Renal cortex interstitium (tissue), 11 donors: ENCODE measurements at regions not wholly inside any gene's neighbourhood (a gene's known extent, or its start where the extent isn't known, plus 50 kb on each side); places are given as distances from the start of the nearest gene placed in this dataset.
"Not testable (repeated sequence)": the region's sequence is repeated elsewhere in the genome, so short reads cannot be mapped to it uniquely, and the experiment has no call there.

Source experiments
- DNase-seq, 11 donors: peaks; one replicate each; pipeline ENCODE4 v3.0.0-alpha.2; 2013; ENCODE audit warnings: low read depth in 9 of 11, low spot score in 4 of 11; ENCODE audit errors: extremely low read depth in 1 of 11

DNA sequence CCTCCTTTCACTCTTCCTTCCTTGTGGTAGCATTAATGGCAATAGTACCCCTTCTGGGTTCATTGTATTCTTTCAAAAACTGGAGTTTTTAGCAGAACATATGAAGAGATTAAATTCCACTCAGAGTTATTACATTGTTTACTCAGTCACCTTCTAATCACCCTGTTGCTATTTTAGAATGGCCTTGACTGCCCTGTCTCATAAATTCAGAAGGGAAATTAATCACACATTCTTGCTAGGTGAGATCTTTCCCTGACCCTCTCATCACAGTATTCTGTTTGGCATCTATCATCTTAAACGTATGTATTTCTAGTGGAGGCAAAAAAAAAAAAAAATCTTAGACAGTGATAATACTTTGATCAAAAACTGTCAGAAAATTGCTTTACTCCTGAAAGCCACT is 760.4 kb downstream of the ADCYAP1 start:
- DNase-seq = no peak

DNA sequence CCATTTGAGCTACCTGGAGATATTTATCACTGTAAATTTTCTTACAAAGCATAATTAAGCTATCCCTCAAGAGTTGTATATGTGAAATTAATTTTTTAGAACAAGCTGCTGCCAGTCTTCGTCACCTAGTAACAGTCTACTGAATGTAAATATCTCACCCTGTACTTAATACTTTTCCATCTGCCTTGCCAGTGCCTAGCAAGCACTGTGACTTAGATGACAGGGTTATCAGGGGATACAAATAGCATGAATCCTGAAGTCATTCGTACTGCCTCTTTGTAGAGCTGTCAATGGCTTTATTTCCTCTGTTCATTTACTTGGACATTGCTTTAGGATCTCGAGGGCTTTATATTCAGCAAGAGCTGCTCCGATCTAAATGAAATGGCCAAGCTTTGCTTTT is 763.6 kb downstream of the ADCYAP1 start:
- no peak for DNase-seq

DNA sequence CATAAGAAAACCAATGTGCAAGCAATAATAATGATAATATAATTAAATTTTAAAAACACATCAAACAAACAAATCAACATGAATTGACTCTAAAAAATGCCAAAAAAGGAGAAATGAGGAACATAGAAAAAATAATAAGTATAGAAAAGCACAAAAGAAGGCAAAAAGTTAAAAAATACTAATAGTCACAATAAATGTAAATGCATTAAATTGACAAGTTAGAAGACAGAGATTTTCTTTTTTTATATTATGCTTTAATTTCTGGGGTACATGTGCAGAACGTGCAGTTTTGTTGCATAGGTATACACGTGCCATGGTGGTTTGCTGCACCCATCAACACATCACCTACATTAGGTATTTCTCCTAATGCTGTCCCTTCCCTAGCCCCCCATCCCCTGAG is 767.0 kb downstream of the ADCYAP1 start:
- not testable (repeated sequence) for DNase-seq

DNA sequence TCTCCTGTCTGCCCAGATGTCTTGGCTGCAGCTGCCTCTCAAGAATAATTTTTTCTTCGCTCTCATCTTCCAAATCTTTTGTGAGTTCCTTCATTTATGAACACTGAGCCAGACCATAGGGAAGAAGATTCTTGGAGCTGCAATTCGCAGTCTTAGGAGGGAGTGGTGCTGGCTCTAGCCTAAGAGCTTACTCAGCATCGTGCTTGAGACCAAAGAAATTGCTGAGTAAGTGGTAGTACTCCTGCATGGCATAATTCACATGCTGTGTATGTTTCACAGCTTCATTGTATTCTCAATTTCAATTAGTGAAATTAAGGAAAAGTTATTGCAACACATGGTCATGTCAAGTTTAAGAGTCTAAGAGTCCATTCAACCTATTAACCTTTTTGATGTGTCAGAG is 771.7 kb downstream of the ADCYAP1 start:
- DNase-seq = no peak

DNA sequence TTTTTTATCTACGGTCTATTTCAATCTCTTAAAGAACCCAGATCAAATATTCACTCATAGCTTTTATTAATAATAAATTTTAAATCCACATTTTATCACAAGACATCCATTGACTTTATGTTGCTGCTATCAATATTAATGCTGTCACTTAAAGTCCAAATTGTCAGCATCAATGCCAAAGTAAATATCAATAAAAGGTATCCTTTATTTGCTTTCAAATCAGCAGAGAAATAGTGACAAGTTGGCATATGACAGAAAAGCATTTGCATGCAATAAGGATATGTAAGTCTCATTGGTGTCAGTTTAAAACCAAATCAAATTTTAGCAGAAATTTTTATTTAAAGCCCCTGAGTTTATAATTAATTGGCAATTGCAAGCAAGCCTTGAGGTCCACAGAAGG is 775.4 kb downstream of the ADCYAP1 start:
- no peak for DNase-seq

DNA sequence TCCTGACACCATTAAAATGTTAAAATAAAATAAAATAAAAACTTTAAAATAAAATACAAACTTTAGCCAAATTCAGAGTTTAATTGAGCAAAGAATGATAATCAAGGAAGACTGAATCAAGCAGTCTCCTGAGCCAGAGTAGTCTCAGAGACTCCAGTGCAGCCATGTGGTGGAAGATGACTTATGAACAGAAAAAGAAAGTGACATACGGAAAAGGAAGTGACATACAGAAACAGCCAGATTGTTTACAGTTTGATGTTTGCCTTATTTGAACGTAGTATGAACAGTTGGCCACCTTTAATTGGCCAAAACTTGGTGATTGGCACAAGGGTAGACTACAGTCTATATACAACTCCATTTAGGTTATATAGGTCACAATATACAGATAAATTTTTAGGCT is 787.2 kb downstream of the ADCYAP1 start:
- no peak for DNase-seq

DNA sequence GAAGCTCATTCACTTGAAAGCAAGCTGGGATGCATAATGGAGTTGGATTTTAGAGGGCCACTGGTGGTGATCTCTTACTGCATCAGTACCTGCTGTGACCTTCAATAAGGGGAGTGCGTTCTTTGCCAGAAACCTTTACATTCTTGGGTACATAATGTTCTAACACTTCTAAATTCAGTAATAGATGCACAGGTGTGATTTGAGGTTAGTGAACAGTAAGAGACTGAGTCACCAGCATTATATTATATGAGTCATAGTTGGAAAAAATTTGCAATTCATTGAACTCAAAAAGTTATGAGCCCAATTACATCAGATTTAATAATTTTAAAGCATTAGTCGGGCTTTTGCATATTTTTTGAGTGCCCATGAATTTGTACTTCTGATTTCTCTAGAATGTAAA is 803.3 kb downstream of the ADCYAP1 start:
- no peak for DNase-seq

DNA sequence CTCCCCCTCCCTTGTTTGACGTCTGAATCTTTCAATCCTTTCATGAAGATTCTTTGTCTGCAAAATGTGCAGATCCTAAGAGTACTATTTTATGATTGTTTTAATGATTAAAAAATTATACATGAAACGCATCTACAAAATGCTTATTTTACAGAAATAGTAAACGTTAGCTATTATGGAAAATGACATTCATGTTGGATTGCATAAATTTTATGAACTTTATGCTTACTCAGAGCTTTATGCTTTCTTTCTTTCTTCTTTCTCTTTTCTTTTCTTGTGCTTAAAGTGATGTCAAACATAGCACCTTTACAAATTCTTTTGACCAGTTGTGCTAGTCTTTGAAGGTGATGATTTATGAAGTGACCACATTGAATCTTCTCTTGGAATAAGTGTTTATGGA is 805.4 kb downstream of the ADCYAP1 start:
- no peak for DNase-seq

DNA sequence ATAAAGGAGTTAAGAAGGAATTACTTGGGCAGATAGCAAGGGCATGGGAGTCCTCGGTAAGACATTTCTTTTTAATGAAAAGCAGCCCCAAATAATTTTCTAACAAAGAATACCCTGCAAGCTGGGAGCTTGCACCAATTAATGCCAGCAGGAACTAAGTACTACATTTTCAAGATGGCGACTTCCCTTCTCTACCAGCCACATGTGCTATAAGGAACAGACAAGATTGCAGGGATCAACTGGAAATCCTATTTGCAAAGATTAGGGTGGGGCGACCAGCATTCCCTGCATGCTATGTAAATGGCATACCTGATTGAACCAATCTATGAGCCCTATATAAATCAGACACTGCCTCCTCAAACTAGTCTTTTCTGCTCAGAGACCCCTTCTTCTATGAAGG is 827.5 kb downstream of the ADCYAP1 start:
- DNase-seq = no peak

DNA sequence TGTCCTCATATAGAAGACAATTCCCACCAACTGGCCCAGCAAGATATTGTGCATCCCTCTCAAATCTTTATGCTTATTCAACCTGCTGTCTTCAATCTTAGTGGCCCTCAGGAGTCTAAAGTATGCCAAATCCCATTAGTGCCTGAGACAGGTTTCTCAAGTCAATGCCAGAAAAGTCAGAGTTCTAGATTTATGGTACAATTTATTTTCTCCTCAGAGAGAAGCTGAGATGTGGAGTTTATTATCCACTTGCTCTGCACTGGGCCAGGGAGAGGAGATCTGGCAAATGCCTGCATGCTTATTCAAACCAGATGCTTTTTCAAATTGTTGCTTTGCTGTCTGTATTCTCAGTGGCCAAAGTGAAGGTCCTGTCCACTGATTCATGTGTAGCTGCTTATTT is 825.2 kb downstream of the METTL4 start:
- DNase-seq = no peak

DNA sequence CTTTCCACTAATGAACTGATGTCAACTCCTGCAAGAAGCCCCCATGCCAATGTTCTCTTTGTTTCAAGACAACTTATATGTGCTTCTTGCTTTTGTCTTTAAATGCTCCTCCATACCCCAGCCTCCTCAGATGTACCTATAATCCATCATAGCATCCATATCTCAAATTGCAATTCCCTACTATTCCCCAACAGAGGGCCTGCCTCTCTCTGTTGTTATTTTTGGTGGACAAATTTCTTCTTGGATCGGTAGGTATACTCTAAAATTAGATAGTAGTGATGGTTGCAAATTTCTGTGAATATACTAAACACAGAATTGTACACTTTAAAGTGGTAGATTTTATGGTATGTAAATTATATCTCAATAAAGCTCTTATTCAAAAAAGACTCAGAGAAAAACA is 820.1 kb downstream of the METTL4 start:
- no peak for DNase-seq

DNA sequence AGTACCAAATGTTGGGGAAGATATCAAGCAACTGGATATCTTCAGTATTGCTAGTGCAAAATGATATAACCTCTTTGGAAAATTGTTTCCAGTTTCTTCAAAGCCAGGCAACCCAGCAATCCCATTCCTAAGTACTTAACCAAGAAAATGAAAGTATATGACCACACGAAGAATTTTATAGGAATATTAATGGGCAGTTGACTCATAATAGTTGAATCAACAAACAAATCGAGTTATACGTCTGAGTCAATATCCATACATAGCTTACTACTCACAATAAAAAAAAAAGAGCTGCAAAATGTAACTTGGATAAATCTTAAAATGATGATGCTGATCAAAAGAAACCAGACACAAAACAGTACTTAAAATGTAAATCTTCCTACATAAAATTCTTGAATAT is 810.4 kb downstream of the METTL4 start:
- DNase-seq = no peak

DNA sequence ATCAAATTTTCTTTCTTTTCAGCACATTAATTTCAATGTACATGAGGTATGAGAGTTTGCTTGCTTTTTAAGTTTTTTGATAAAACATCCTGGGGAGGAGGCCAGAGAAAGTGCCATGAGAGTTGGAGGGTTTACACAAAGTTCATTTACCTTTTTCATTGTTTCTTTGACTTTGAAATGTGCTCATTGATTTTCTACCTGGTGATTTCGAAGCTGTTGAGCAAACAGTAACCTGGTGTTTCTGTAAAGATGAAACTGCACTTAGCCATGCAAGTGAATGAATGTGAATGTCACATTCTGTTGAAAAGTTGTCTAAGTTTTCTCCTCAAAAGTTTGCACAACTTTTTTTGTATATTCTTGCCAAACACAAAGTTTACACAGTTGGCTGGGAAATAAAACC is 797.0 kb downstream of the METTL4 start:
- no peak for DNase-seq

DNA sequence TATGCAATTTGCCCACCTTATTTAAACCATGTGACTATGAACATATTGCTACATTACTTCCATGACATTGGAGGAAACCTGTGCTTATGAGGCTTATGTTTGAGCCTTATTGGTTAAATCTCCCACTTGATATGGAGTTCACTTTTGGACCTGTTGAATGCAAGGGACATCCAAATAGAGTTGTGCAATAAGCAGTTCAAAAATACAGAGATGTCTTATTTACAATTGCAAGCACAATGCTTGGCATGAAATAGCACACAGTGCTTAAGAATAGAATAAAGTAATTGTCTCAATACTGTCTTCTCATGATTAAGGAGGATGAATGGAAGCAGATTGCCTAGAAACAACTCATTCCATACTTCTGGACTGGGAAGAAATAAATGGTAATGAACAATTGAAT is 793.5 kb downstream of the METTL4 start:
- no peak for DNase-seq

DNA sequence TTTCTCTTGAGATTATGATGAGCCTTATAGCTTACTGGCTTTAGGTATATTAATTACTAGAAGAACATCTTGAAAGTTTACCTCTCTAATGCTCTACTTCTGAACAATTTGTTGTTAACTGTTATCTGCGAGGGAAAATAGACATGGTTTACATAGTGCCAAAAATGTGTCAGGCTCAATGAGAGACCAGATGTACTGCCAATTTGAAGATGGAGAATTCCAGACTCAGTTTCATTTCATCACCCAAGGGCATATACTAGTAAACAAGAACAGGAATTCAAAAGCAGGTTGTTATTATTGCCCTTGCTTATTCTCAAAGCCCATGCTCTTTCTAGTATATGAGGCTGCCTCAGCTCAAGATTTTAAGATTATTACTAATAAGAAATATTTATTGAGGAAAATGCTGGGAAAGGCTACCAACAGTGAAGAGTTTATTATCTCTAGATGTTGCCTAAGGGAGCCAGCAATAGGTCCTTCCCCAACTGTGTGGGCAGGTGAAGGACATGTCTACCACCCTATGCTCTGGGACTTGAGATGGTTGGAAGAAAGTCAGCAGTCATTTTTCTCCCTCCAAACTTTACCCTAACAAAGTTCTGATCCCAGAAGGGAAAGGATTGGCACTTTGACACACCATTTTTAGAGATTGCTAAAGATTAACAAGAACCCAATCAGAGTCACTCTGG is 792.7 kb downstream of the METTL4 start:
- DNase-seq = no peak

DNA sequence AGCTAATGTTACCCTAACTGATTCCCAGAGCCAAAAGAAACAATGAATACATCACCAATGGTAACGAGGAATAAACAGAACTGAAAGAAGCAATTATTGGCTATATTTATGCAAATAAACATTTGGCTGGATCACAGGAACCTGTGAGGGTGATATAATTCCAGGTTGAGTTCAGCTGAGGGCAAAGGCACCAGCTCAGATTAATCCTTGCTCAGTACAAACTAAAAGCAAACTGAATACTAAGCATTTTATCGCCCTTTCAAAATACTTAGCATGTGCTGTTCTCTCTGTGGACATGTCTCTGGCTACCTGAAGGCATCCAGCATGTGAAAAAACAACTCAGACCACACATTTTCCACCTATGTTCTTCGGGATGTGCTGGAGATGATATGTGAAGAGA is 791.7 kb downstream of the METTL4 start:
- DNase-seq = no peak

DNA sequence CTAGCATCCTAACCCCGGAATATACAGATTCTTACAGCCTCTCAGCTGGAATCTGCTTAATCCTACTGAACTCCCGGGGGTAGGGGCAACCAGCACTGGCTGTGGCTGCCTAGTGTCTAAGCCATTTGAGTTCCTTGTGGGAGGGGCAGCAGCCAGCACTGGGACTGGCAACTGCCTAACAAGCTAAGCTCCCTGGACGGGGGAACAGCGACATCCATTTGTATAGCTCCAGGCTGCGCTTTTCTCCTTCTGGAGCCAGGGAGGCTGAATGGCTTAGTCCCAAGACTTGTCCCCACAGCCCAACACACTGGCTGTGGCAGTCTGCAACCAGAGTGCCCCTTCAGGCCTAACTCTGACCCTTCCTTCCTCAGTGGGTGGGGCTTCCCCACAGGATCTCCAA is 787.2 kb downstream of the METTL4 start:
- DNase-seq = no peak

DNA sequence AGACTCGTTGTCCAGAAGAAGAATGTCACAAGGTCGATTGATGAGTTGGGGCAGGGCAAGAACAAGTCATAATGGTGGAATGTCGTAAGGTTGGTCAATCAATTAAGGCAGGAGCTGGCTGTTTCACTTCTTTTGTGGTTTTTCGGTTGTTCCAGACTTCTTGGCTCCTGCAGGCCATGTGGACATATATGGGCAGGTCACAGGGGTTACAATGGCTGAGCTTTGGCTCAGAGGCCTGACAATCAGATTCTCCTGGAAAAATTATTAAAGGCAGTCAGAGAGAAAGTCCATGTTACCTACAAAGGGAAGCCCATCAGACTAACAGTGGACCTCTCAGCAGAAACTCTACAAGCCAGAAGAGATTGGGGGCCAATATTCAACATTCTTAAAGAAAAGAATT is 785.3 kb downstream of the METTL4 start:
- DNase-seq = not testable (repeated sequence)

DNA sequence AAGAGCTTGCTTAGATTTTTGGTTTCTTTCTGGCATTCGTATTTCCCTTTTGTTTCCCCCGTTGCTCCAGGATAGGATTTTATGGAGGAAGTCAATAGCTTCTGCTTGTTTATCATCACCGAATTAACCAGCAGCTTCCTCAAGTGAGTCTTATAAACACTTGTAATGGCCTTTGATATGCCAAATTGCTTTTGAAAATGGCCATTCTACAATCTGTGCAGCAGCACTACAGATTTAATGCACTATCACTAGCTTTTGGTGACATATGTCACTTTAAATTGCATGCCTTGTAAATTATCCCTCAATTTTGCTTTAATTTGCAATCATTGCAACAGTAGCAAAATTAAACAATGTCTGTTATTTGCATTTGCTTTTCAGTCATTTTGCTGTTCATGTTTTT is 774.7 kb downstream of the METTL4 start:
- DNase-seq = no peak

DNA sequence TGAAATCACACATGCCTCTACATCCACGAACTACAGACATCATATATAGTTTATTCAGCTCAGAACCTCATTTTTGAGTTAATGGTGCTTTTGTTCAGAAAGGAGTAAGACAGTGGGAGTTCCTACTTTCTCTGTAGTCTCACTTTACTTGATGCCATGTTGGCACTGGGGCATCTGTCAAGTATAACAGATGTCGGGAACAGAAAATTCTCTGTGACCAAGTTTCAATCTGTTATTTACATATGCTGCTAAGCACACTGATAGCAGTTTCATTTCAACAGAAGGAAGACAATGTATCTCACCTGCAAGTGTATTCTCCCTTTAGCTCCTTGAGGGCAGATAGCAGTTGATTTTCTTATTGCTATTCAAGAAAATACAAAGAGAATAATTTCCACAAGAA is 774.1 kb downstream of the METTL4 start:
- no peak for DNase-seq

DNA sequence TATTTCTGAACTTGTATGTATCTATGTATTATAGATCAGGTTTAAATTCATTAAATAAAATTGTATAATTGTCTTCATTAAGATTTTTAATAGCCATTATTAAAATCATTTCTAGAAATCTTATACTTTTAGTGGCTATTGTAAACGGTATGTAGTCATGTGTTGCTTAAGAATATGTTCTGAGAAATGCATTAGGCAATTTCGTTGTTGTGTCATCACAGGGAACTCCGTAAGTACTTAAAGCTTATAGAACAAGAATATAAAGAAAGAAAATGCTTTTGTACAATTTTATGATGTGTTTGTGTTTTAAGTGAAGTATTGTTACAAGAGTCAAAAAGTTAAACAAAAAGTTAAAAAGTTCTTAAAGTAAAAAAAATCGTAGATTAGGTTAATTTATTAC is 765.8 kb downstream of the METTL4 start:
- no peak for DNase-seq
